ENCODE measurements at regions not wholly inside any gene's neighbourhood (a gene's known extent, or its start where the extent isn't known, plus 50 kb on each side); places are given as distances from the start of the nearest gene placed in this dataset.

DNA sequence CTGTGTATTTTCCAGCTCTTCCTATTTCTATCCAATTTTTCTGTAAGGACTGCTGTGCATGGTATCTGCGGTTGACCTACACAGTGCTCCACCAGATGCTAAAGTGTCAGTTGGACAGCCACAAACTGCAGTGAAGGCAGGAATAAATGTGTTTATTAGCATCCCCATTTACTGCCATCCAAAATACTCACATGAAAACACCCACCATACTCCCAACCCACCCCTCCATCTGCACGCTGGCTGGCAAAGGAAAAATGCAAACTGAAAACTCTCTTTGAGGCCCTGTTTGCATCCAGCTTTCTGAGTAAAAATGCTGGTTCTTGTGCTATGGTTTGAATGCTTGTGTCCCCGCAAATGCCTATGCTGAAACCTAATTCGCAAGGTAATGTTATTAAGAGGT lies 515.5 kb downstream of the ZNF385D start:
- Histone ChIP-seq H3K9me3 (ENCODE audit: control insufficient read depth in 1 of 2, insufficient read depth in 1 of 2, low read depth in 1 of 2, low read length in 2 of 2) (peaks cover 9 to 25% of the 10 kb centered on the region in 2 experiments; a peak in 3 of 4 replicates), H3K4me2 (ENCODE audit: low read length) (no peak overlapping the region), H2AFZ (ENCODE audit: low read depth, low read length, poor library complexity, severe bottlenecking) (no peak overlapping the region), H3K79me2 (ENCODE audit: insufficient read depth, low read length) (no peaks in the 10 kb centered on the region), H3K27ac (ENCODE audit: low read depth, low read length) (no peak overlapping the region), H3K9me2 (ENCODE audit: insufficient read depth) (no peaks in the 10 kb centered on the region), H3K27me3 (ENCODE audit: insufficient read depth, low read length) (no peaks in the 10 kb centered on the region), H3K9ac (ENCODE audit: low read length) (no peak overlapping the region), H3K4me3 (replicated peaks in 1 of 2; ENCODE audit: low read depth in 1 of 2, low read length in 2 of 2) (no peak overlapping the region), H3K4me1 (ENCODE audit: control insufficient read depth in 1 of 2, insufficient read depth in 2 of 2, low read length in 2 of 2) (no peaks in the 10 kb centered on the region), H3K36me3 (ENCODE audit: control insufficient read depth in 1 of 2, insufficient read depth in 2 of 2, low read length in 2 of 2) (no peaks in the 10 kb centered on the region), H4K20me1 (ENCODE audit: insufficient read depth) (no peaks in the 10 kb centered on the region)
- ChIA-PET POLR2A (no interaction called here), CTCF (no interaction called here), RAD21 (ENCODE audit: low non-redundant PET in 1 of 2, low total read pairs in 2 of 2, uncharacterized antibody in 2 of 2, unreplicated experiment in 2 of 2) (no interaction called here)
- no peak for TF ChIP-seq POLR2A (IDR thresholded peaks at IDR 0.05; ENCODE audit: borderline replicate concordance, extremely low read depth, insufficient read depth, insufficient read length)
- intact Hi-C loops (cut with micrococcal nuclease): no loop called here
- no TSS peak for BruUV-seq (replicated peaks)
- DNase-seq (ENCODE audit: low read depth, low spot score): no peak
- no peak for ATAC-seq

DNA sequence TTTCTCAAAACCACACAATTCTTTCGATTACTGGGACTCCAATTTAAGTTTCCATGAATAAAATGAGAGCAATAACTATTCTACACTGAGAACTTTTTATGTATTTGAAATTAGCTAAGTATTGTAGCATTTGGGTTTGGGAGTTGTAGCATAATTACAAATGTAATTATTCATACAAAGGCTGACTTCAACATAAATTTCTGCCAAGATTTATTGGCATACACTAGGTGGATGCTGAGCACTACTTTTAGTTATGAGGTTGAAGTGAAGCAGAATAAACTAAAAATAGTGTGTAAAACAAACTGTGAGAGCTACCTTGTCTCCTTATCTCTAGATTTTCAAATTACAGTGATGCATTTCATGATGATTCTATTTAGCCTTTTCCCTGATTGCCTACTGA lies 516.1 kb downstream of the ZNF385D start:
- POLR2A ChIA-PET: no interaction called here
- Histone ChIP-seq H3K27ac (ENCODE audit: low read depth, low read length) (no peak overlapping the region), H3K36me3 (ENCODE audit: control insufficient read depth in 1 of 2, insufficient read depth in 2 of 2, low read length in 2 of 2) (no peaks in the 10 kb centered on the region), H3K9me2 (ENCODE audit: insufficient read depth) (no peaks in the 10 kb centered on the region), H3K9me3 (ENCODE audit: control insufficient read depth in 1 of 2, insufficient read depth in 1 of 2, low read depth in 1 of 2, low read length in 2 of 2) (peaks cover 5 to 23% of the 10 kb centered on the region in 2 experiments; a peak in 3 of 4 replicates), H3K4me2 (ENCODE audit: low read length) (no peak overlapping the region), H3K4me1 (ENCODE audit: control insufficient read depth in 1 of 2, insufficient read depth in 2 of 2, low read length in 2 of 2) (no peaks in the 10 kb centered on the region), H3K9ac (ENCODE audit: low read length) (no peak overlapping the region), H3K4me3 (replicated peaks in 1 of 2; ENCODE audit: low read depth in 1 of 2, low read length in 2 of 2) (no peak overlapping the region), H4K20me1 (ENCODE audit: insufficient read depth) (no peaks in the 10 kb centered on the region), H2AFZ (ENCODE audit: low read depth, low read length, poor library complexity, severe bottlenecking) (no peak overlapping the region), H3K27me3 (ENCODE audit: insufficient read depth, low read length) (no peaks in the 10 kb centered on the region), H3K79me2 (ENCODE audit: insufficient read depth, low read length) (no peaks in the 10 kb centered on the region)
- no peak for ATAC-seq
- DNase-seq (ENCODE audit: low read depth, low spot score): no peak
- CTCF ChIA-PET: no interaction called here
- no TSS peak for BruUV-seq (replicated peaks)
- RAD21 ChIA-PET (ENCODE audit: low non-redundant PET in 1 of 2, low total read pairs in 2 of 2, uncharacterized antibody in 2 of 2, unreplicated experiment in 2 of 2): no interaction called here
- intact Hi-C loops (cut with micrococcal nuclease): no loop called here
- no peak for TF ChIP-seq EZH2phosphoT487 (IDR thresholded peaks at IDR 0.05; ENCODE audit: borderline replicate concordance)
- no peak for TF ChIP-seq SRF (IDR thresholded peaks at IDR 0.05; ENCODE audit: low read depth)
- no peak for TF ChIP-seq SP1 (IDR thresholded peaks at IDR 0.05; ENCODE audit: low read depth)
- TF ChIP-seq, protein P1, sequence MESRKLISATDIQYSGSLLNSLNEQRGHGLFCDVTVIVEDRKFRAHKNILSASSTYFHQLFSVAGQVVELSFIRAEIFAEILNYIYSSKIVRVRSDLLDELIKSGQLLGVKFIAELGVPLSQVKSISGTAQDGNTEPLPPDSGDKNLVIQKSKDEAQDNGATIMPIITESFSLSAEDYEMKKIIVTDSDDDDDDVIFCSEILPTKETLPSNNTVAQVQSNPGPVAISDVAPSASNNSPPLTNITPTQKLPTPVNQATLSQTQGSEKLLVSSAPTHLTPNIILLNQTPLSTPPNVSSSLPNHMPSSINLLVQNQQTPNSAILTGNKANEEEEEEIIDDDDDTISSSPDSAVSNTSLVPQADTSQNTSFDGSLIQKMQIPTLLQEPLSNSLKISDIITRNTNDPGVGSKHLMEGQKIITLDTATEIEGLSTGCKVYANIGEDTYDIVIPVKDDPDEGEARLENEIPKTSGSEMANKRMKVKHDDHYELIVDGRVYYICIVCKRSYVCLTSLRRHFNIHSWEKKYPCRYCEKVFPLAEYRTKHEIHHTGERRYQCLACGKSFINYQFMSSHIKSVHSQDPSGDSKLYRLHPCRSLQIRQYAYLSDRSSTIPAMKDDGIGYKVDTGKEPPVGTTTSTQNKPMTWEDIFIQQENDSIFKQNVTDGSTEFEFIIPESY (IDR thresholded peaks at IDR 0.05; ENCODE audit: extremely low read depth, insufficient replicate concordance, low read length): no peak
- TF ChIP-seq POLR2A (IDR thresholded peaks at IDR 0.05; ENCODE audit: borderline replicate concordance, extremely low read depth, insufficient read depth, insufficient read length): no peak
- TF ChIP-seq YY1 (IDR thresholded peaks at IDR 0.05; ENCODE audit: extremely low read depth, insufficient replicate concordance, low read depth, low read length): no peak
- TF ChIP-seq RAD21 (IDR thresholded peaks at IDR 0.05; ENCODE audit: low read depth): no peak
- no peak for TF ChIP-seq FOSL1 (IDR thresholded peaks at IDR 0.05; ENCODE audit: low read depth)
- TF ChIP-seq EZH2 (IDR thresholded peaks at IDR 0.05): no peak
- TF ChIP-seq, protein P2, sequence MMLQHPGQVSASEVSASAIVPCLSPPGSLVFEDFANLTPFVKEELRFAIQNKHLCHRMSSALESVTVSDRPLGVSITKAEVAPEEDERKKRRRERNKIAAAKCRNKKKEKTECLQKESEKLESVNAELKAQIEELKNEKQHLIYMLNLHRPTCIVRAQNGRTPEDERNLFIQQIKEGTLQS (IDR thresholded peaks at IDR 0.05): no peak
- TF ChIP-seq TCF7L2 (IDR thresholded peaks at IDR 0.05; ENCODE audit: borderline replicate concordance, extremely low read depth, insufficient read depth, insufficient read length): no peak
- TF ChIP-seq CBX3 (IDR thresholded peaks at IDR 0.05; ENCODE audit: low read depth): no peak
- TF ChIP-seq CEBPB (IDR thresholded peaks at IDR 0.05; ENCODE audit: low read depth): no peak
- no peak for TF ChIP-seq EGR1 (IDR thresholded peaks at IDR 0.05; ENCODE audit: low read depth)

Data from HCT116 (cell line).